Esophagus muscularis mucosa (tissue), 4 donors: ENCODE measurements at regions not wholly inside any gene's neighbourhood (a gene's known extent, or its start where the extent isn't known, plus 50 kb on each side); places are given as distances from the start of the nearest gene placed in this dataset.

Experiments used
- DNase-seq: peaks from one replicate; pipeline ENCODE4 v3.0.0-alpha.2; 2017; ENCODE audit errors: extremely low spot score
- H3K27ac ChIP-seq, 4 donors: fragments of 200-600 bp; sonication (generic); replicated peaks in 1 of 4; 1 replicate in 3 of 4; 2 replicates in 1 of 4; pipeline ENCODE4 v1.5.1; 2016 to 2019; ENCODE audit warnings: mild to moderate bottlenecking in 1 of 4
- H3K27me3 ChIP-seq, 4 donors: fragments of 200-600 bp; sonication (generic); one replicate each; pipeline versions ENCODE4 v1.5.1 to v1.6.0; 2016 to 2019
- H3K36me3 ChIP-seq, 4 donors: fragments of 200-600 bp; sonication (generic); one replicate each; pipeline ENCODE4 v1.5.1; 2016 to 2019
- H3K4me1 ChIP-seq, 4 donors: fragments of 200-600 bp; sonication (generic); one replicate each; pipeline ENCODE4 v1.5.1; 2016 to 2019
- H3K4me3 ChIP-seq, 4 donors: fragments of 200-600 bp; sonication (generic); 1 replicate in 2 of 4; 2 replicates in 2 of 4; pipeline ENCODE4 v1.5.1; 2016 to 2019; ENCODE audit warnings: mild to moderate bottlenecking in 4 of 4, moderate library complexity in 1 of 4
- H3K9me3 ChIP-seq, 4 donors: fragments of 200-600 bp; sonication (generic); 1 replicate in 3 of 4; 2 replicates in 1 of 4; pipeline ENCODE4 v1.5.1; 2016 to 2019
- CTCF ChIP-seq, 3 experiments: fragments of 200-600 bp in 2 of 3; fragments of 450-650 bp in 1 of 3; sonication (generic) in 2 of 3; IDR thresholded peaks; one replicate each; pipeline ENCODE4 v1.5.1; 2017 to 2019; ENCODE audit warnings: antibody characterized with exemption in 3 of 3, mild to moderate bottlenecking in 2 of 3, moderate library complexity in 1 of 3
- EP300 ChIP-seq: sonication (generic); formaldehyde crosslinking; IDR thresholded peaks from one replicate; pipeline ENCODE4 v1.6.1; 2017; ENCODE audit warnings: antibody characterized with exemption
- POLR2A ChIP-seq: fragments of 450-650 bp; IDR thresholded peaks from one replicate; pipeline ENCODE4 v1.6.1; 2017; ENCODE audit warnings: antibody characterized with exemption, moderate library complexity, mild to moderate bottlenecking, low read depth
- POLR2AphosphoS5 ChIP-seq, 2 donors: sonication (generic); formaldehyde crosslinking; IDR thresholded peaks; one replicate each; pipeline ENCODE4 v1.6.1; 2017; ENCODE audit warnings: antibody characterized with exemption in 2 of 2
- WGBS: methylation state at CpG from one replicate; pipeline ENCODE4 v1.1.5; 2018; 5-methylcytosine and 5-hydroxymethylcytosine counted together
- intact Hi-C: fragments of 100-400 bp; cut with DNase I; formaldehyde crosslinking; loops from one replicate; pipeline ENCODE4 v1.15.1; 2023

DNA sequence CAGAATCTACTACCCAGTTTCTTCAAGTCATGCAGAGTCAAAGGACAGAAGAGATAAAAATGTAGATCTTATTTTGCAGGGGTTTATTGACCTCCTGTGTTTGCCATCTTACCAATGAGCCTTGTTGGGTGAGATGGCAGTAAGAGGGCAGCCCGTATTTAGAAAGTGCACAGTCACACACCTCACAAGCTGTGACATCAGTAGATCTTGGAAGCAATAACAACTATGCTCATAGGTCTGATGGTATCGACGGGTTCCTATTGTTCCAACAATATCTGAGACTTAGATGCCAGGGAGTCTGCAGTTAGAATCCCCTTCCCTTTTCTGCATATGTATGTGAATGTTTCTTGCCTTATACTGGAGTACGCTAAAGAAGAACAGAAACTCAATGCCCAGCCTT, 189.0 kb upstream of the DYRK2 start:
- intact Hi-C loops, result no loop called here
- H3K4me3 ChIP-seq, result no peak overlapping the region
- TF ChIP-seq EP300 (no peak), POLR2A (no peak), CTCF (IDR thresholded peaks at IDR 0.05) (no peak), POLR2AphosphoS5 (IDR thresholded peaks at IDR 0.05) (no peak)

DNA sequence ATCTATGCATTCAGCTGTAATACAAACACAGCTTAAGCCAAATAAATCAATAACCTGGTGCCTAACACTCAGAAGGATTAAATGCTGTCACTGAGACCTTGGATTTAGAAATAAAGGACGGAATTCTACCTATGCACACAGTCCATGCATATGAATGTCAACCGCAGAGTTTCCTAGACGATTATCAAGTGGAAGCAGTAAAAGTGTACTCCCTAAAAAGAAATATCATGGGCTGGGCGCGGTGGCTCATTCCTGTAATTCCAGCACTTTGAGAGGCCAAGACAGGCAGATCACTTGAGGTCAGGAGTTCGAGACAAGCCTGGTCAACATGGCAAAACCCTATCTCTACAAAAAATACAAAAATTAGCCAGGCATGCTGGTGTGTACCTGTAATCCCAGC, 188.2 kb upstream of the DYRK2 start:
- Histone ChIP-seq H3K27ac (no peak overlapping the region), H3K27me3 (no peaks in the 10 kb centered on the region)
- WGBS, result 80% methylated on average over 6 of the region's 6 CpGs

More for the DNA sequence above, 189.0 kb upstream of the DYRK2 start:
- Histone ChIP-seq H3K9me3 (no peaks in the 10 kb centered on the region), H3K4me1 (peaks cover 24 to 37% (median 34%) of the 10 kb centered on the region in 4 donors), H3K27ac (no peak overlapping the region), H3K27me3 (no peaks in the 10 kb centered on the region), H3K36me3 (no peaks in the 10 kb centered on the region)
- WGBS, result 94% methylated on average over 4 of the region's 4 CpGs
- DNase-seq, result no peak

GRCh38 chr12:67468549-67469245, 179.8 kb upstream of the DYRK2 start:
- no peaks in the 10 kb centered on the region for H3K27me3 ChIP-seq
- intact Hi-C loops, result no loop called here

More for the DNA sequence above, 188.2 kb upstream of the DYRK2 start:
- Histone ChIP-seq H3K36me3 (no peaks in the 10 kb centered on the region), H3K4me1 (peaks cover 24 to 37% (median 34%) of the 10 kb centered on the region in 4 donors), H3K4me3 (no peak overlapping the region), H3K9me3 (no peaks in the 10 kb centered on the region)
- no peak for TF ChIP-seq CTCF (IDR thresholded peaks at IDR 0.05)
- TF ChIP-seq POLR2AphosphoS5 (IDR thresholded peaks at IDR 0.05), result no peak
- TF ChIP-seq EP300, result no peak
- TF ChIP-seq POLR2A, result no peak
- intact Hi-C loops, result no loop called here
- DNase-seq, result no peak

GRCh38 chr12:67469666-67470065, 178.9 kb upstream of the DYRK2 start:
- H3K9me3 ChIP-seq, result no peaks in the 10 kb centered on the region
- WGBS, result 78% methylated on average over 1 of the region's 2 CpGs
- intact Hi-C loops, result no loop called here
- DNase-seq, result no peak
- no peak overlapping the region for H3K4me3 ChIP-seq
- no peaks in the 10 kb centered on the region for H3K27me3 ChIP-seq
- no peaks in the 10 kb centered on the region for H3K36me3 ChIP-seq
- no peak overlapping the region for H3K27ac ChIP-seq
- TF ChIP-seq POLR2AphosphoS5 (IDR thresholded peaks at IDR 0.05) (no peak), CTCF (IDR thresholded peaks at IDR 0.05) (no peak), POLR2A (no peak), EP300 (no peak)
- peaks cover 15 to 25% (median 21%) of the 10 kb centered on the region in 4 donors for H3K4me1 ChIP-seq

More at GRCh38 chr12:67468549-67469245, 179.8 kb upstream of the DYRK2 start:
- H3K36me3 ChIP-seq, result no peaks in the 10 kb centered on the region
- H3K9me3 ChIP-seq, result no peaks in the 10 kb centered on the region
- no peak for DNase-seq
- TF ChIP-seq EP300 (no peak), POLR2A (no peak), POLR2AphosphoS5 (IDR thresholded peaks at IDR 0.05) (no peak), CTCF (IDR thresholded peaks at IDR 0.05) (no peak)
- no peak overlapping the region for H3K27ac ChIP-seq
- 100% methylated on average over 2 of the region's 2 CpGs for WGBS
- H3K4me3 ChIP-seq, result no peak overlapping the region
- peaks cover 15 to 25% (median 21%) of the 10 kb centered on the region in 4 donors for H3K4me1 ChIP-seq
